Tongue (tissue), 1 donor: ENCODE measurements at regions not wholly inside any gene's neighbourhood (a gene's known extent, or its start where the extent isn't known, plus 50 kb on each side); places are given as distances from the start of the nearest gene placed in this dataset.

ENCODE experiments used
- DNase-seq: peaks from one replicate; pipeline ENCODE4 v3.0.0-alpha.2; 2015

DNA sequence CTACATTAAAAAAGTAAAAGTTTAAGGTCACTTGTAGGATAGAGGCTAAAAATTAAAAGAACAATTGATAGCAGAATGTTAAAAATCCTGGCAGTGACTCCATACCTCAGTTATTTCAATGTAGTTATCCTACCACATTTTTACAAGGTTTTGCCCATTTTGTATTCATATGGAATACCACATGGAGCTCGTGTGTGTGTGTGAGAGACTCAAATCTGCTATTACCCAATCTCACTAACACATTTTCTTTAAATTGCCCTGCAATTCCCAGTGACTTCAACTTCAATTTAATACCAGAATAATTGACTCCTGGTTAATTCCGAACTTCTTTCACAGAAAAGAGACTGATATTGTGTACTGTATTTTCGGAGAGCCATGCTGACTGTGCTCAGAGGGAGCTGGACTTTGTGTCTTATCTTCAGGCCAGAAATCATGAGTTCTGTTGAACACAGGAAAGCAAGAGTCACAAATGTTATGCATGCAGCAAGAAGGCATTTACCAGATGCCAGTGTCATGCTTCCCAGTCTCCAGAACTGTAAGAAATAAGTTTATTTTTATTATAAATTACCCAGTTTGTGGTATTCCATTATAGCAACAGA, 529.0 kb upstream of the NECTIN3 start:
- DNase-seq: no peak

DNA sequence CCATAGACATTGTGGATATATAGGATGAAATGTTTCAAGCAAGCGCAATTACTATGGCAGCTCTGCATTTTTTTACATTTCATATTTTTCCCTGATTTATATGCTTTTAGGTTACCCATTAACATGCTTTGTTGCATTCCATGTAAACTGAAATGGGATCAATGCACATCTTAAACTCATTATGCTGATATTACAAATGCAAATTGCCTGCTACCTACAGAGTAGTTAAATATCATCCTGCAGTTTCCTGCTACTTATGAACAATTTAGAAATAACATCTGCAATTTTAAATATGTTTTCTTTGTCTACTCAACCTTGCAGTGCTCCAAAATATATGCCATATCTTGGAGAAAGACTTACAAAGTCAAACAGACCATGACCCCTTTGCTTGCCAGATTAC, 526.9 kb upstream of the NECTIN3 start:
- DNase-seq: no peak

DNA sequence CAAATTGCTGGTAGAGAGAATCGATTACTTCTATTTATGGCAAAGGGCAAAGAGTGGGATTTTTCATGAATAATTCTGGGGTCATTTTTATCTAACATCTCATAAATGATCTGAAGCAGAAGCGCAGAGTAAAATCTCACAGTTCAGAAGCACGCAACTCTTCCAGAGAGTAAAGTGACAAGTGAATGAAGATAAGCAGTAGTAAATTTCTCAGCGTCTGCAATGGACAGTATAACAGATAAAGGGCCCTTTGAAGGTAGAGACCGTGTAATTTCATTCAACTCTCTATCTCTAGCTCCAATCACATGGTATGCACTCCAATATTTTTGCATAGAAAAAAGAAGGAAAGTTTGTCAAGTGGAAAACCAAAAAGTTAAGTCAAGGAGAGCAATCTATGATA, 521.1 kb upstream of the NECTIN3 start:
- no peak for DNase-seq

DNA sequence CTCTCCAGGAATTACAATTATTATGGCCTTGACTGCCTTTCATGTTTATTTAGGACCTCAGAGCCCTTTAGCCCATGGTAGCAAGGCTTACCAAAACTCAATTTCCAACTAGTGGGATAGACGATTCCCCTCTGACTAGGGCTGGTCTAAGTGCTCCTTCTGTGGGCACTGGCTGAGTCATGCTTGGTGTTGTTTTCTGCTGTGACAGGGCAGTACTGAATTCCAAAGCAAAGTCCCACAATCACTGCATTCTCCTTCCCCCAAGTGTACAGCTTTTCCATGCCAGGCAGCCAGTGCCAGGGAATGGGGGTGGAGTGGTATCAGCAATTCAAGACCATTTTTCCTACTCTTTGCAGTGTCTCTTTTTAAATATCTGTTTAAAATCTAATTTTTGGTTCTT, 509.0 kb upstream of the NECTIN3 start:
- DNase-seq: no peak

DNA sequence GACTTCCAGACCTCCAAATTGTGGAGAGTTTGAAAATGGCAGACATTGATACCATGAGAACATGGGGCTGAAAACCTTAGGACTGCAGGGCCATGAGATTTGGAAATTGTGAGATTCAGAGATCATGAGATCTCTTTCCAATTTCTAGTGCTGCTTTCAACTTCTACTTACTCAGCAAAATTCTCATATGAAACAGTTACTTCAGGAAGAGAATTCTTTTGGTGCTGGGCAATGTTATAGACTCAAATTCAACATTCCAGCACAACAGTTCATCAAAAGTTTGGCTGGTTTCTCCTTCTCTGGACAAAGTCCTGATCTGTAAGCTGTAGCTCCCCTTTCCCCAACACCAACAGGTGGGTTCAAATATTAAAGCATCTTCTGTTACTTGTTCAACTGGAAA, 506.9 kb upstream of the NECTIN3 start:
- no peak for DNase-seq

DNA sequence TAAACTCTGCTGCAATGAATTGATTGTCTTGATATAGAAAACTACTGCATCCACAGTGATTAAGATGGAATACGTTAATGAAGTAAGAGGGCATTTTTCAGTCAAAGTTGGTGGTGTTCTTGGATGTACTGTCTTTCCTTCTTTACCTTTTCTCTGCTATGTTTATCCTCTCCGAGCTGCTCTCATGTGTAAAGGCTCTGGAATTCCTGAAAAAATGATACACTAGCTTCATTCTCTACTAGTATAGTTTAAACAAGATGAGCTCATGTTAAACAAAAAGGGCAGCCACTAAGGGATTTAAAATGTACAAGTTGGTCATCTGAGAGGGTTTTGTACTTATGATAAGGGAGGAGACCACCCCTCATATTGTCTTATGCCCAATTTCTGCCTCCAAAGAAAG, 504.6 kb upstream of the NECTIN3 start:
- DNase-seq: no peak

DNA sequence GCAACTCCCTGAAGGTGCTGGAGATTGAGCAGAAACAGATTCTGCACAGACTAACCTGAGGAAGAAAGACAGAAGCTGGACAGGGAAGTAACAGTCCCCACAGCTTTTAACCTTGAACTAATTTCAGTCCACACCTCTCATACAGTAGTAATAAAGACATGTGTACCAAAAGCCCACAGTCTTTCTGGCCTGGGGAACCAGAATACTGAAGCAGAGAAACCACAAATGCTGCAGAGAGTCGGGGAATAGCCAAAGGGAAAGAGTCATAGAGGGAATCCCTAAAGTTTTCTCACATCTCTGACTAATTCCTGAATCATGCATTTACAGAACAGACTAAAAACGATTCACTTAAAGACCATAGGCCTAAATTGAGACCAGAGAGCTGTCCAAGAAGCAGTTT, 503.4 kb upstream of the NECTIN3 start:
- DNase-seq: no peak

DNA sequence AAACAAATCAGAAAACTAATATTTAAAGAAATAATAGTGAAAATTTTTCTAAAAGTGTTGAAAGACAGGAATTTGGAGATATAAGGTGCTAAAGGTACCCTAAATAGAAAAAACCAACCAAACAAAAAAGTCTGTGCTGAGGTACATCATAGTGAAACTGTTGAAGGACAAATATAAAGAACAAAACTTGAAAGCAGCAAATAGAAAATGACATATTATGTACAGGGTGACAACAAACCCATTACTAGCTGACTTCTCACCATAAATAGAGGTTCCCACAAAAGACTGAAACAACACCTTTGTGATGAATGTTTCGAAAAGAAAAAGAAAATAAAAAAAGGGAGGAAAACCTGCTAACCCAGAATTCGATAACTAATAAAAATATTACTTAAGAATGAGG, 502.5 kb upstream of the NECTIN3 start:
- DNase-seq: no peak

DNA sequence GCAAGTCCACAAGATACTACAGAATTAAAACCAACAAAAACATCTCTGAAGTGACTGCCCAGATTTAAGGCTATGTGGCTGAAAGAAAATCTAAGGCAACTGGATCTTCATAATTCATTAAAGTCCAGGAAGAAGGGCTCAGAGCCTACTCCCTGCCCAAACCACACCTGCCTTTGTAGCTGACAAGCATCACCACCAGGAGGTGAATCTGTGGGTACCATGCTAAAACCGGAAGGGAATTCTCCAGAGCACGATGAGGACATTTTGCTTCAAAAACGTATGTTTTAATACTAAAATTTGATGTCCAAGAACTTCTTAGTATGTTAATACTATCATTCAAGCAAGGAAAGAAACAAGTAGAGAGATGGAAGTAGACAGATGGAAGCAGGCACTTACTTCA, 495.9 kb upstream of the NECTIN3 start:
- no peak for DNase-seq

DNA sequence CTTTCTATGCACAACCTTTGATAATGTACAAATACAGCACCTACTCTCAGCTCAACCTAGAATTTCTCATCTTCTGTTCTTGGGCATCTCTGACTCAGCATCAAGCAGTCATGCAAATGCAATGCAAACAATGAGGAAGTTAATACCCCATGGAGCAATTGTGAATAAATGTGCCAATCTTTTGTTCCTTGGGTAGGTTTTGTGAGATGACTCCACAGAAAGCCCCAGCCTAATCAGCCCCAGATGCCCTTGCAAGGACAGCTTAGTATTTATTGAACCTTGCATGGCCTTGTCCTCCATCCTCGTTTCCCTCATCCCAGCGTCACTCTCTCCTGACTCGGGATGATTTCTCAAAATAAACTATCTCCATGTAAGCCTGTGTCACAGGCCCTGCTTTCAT, 494.7 kb upstream of the NECTIN3 start:
- DNase-seq: no peak

DNA sequence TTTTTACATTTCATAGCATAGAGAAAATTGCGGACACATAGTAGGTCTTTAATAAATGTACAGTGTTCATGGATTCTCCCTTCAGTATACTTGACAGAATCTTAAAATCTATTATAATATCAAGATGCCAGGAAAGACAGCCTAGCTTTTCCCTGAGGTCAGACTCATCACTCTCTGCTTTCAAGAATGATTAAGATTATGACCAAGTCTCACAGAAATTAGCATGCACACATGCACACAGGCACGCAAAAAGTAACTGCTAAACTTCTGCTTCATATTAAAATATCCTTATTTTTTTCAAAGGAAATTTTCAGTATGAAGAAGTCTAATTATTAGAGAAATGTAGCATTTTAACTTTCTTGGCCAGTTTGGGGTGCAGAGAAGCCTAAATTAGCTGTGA, 493.8 kb upstream of the NECTIN3 start:
- no peak for DNase-seq

DNA sequence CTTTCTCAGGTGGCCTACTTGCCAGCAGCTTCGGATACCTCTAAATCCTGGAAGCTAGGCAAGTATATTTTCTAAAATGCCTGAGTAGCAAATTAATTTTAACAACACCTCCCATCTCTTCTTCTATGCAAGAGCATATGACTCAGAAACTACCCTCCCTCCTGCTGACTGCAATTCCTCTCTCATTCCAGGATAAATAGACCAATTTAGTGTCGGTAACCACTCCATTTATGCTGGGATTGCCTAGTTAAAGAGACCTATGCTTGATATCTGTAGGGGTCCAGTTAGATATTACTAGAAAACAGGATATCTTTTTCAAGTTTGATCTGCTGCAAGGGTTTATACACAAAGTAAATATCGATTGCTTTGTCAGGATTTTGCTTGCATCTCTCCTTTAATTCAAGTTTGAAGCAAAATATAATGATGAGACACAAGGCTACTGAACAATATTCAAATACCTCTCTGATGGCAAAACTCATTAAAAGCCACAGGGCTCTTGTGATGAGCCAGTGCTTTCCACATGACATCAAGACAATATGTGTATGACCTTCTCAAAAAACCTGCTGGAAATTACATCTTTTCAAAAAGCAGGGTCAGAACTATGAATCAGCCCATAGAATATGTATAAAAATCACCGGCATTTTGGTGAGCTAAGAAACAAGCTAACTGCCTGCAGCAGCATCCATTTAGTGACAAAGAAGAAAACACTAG, 491.6 kb upstream of the NECTIN3 start:
- no peak for DNase-seq

DNA sequence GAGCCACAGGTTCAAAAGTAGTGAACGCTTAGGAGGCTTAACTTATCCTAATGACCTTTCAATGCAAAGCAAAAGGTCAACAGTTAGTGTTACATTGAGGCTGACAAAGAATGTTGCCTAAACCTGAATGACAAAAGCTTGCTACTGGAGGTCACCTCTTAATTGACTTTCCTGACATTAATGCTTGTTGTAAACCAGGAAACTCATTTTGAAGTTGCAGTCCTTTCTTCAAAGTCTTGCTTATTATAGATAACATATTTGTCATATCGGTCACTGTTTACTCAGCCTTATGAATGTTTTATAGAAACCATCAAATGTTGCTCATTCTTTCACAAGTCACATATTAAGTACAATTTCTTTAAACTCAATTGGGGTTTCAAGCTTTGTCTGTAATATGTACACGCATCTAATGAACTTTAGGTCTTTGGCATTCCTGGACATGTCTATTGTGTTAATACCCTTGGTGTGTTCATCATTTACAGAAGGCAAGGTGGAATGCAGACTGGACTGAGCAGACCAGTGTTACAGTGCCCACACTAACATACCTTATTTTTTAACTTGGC, 488.2 kb upstream of the NECTIN3 start:
- DNase-seq: no peak

DNA sequence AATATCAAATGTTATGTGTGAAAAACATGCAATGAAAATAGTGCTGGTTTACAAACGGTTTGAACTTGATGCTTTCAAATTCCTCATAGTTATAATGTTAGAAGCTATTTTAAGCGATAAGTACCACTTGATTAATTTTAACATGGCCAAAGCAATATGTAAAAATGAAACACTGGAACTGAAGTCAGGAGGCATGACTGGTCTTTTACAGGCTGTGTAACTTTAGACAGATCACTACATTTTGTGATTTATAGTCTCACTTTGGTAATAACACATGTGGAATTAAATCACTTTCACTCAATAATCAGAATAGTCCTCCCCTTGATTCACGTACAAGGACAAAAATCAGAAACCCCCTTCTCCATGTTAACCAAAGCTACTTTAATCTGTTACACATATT, 482.7 kb upstream of the NECTIN3 start:
- no peak for DNase-seq

DNA sequence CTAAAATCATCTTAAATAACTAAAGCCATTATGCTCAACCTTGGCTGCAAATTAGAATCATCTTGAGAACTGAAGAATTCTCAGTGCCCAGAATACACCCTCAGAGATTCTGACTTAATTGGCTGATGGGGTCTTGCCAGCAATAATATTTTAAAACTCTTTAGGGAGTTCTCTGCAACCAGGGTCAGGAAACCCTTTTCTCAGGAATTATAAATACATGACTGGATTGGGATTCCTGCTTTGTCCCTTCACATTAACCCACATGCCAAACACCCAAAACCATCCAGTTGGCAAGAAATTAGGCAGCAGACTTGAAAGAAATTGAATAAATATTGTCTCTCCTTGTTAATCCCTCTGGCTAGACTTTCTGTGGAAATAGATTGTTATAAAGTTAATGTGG, 482.3 kb upstream of the NECTIN3 start:
- no peak for DNase-seq

DNA sequence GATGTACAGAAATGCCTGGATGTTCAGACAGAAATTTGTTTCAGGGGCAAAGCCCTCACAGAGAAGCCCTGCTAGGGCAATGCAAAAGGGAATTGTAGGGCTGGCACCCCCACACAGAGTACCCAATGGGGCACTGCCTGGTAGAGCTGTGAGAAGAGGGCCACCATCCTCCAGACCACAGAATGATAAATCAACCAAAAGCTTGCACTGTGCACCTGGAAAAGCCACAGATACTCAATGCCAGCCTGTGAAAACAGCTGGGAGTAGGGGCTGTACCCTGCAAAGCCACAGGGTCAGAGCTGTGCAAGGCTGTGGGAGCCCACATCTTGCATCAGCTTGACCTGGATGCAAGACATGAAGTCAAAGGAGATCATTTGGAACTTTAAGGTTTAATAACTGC, 477.9 kb upstream of the NECTIN3 start:
- no peak for DNase-seq

DNA sequence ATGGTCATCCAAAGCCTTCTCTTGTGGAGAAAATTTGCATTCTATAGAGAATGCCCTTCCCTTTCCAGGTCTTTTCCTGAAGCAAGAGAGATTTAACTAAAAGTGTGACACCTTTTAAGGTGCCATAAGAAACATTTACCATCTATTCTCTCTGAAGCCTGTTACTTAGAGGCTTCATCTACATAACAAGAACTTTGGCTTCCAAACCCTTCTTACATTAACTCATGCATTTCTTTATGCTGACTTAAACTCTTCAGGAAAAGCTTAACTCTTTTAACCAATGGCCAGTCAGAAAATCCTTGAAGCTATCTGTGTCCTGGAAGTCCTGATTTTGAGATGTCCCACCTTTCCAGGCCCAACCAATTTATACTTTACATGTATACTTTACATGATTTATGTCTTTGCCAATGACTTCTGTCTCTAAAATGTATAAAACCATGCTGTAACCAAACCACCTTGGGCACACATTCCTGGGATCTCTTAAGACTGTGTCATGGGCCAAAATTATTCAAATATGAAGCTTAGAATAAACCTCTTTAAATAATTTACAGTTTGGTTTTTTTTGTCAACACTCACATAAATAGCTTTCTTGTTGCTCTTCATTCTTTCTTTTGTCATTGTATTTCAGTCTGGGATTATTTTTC, 472.6 kb upstream of the NECTIN3 start:
- no peak for DNase-seq

DNA sequence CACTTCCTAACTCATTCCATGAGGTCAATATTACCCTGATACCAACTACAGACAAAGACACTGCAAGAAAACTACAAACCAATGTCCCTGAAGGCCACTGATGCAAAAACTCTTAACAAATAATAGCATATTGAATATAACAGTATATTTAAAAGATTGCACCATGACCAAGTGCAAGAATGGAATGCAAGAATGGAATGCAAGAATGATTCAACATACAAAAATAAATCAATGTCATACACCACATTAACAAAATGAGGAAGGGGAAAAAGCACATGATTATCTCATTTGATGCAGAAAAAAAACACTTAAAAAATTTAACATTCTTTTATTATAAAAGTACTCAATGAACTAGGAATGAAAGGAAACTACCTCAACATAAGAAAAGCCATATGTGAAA, 463.1 kb upstream of the NECTIN3 start:
- no peak for DNase-seq

DNA sequence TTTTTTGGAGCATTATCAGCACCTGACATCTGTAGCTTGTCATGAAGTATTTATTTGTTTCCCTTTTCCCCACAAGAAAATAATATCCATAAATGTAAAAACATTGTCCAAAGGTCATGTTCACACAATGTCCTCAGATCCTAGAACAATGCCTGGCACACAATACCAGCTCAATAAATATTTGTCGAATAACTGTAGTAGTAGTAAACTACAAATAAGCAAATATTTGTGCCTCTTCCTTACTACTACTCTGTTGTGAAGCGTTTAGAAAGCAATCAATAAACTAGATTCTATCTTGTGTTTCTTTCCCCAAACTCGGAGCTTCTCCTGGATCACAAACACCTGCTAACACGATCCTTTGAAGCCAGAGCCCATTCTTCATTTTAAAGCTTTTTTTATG, 459.6 kb upstream of the NECTIN3 start:
- no peak for DNase-seq

DNA sequence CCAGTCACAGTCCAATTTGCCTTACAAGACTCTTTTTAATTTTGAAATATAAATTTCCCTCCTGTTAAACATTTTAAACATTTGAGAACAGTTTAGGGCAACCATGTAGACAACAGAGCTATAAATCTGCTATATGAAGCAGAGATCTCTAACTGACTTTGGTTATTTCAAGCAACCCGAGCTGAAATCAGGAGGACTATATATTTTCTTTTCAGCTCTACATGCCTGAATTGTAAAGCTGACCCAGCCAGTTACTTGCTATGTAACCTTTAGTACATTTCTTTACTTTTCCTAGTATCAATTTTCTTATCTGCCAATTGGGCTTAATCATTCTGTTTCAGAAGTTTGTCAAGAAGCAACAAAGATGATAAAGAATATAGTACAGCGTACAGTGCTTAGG, 457.4 kb upstream of the NECTIN3 start:
- no peak for DNase-seq

DNA sequence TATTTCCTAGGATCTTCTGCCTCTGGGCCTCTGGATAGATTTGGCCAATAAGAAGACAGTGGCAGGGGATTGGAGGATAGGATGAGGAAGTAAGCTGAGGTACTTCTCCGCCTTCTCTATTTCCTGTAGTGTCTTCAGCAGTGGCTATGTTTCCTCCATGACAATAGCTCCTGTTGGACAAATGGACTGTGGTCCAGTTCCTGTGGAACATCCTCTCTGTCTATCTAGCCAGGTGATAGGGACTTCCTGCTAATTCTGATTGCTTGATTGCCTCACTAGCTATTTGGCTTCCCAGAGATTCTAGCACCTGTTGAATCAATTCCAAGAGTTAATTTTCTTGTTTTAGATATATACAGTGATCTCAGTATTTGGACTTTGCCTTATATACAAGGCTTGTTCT, 456.2 kb upstream of the NECTIN3 start:
- no peak for DNase-seq

DNA sequence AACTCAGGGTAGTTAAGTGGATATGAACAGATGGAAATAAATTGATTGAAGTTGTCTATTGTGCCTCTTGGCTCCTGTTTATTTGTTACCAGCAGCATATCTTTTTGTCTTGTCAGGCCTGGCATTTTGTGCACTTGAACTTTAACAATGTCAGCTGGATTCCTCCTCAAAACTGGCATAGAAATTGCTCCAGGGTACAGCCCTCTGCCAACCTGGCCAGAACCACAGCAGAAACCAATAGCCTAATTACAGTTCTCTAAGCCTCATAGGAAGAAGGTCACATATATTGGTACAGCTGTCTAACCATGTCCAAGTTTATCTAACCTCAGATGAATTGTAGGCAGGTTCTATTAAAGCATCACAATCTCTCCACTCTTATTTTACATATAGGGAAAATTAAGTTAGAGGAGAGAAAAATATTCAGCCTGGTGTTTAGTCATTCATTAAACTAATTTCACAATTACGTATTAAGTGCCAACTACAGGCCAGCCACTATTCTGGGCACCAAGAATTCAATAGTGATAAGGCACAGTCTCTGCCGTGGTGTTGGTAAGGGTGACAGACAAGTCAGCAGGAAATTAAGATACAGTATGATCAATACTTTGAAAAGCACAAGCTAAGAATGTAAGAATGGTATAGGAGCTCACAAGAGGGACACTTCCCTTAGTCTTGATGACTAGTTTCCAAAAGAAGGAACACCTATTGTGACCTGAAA, 452.9 kb upstream of the NECTIN3 start:
- DNase-seq: no peak

DNA sequence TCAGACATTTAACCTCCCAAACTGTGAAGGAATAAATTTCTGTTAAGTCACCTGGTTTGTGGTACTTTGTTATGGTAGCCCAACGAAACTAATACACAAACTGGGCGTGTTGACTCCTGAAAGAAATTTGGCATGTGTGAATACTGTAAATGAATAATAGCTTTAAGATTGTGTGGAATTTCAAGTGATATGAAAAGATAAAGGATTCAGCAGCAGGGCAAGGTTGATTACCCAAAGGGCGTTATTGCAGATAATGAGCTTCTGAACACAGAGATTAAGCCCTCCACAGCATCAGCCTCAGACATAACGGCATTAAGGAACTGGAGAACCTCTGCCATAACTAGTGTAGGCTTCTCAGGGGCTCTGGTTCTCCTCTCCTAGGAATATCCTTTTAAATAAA, 451.5 kb upstream of the NECTIN3 start:
- DNase-seq: no peak
